Activated CD4-positive, alpha-beta T cell treated with anti-CD3 and anti-CD28 coated beads, Interleukin-2, amount 50 U/mL, for 48 hours (primary cell): ENCODE measurements at regions not wholly inside any gene's neighbourhood (a gene's known extent, or its start where the extent isn't known, plus 50 kb on each side); places are given as distances from the start of the nearest gene placed in this dataset.

ENCODE experiments used
- DNase-seq, 2 experiments: peaks; one replicate each; pipeline ENCODE4 v3.0.0-alpha.2; 2020

DNA sequence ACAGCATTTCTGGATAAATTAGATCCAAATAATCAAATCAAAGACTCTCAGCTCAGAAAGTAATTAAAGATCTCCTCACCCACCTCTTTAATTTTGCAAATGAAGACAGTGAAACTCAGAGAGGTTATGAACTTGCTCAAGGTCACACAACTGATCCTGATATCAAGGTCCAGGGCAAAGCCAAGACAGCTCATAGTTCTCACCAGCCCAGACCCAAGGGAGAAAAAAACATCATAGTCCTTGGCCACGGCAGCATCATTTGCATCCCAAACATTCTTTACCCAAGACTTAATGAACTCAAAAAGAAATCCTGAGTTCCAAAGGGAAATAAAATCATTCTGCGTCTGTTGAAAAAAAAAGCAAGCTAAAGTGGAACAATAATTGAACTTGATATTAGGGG lies 112.1 kb downstream of the DAD1 start:
- DNase-seq: no peak

DNA sequence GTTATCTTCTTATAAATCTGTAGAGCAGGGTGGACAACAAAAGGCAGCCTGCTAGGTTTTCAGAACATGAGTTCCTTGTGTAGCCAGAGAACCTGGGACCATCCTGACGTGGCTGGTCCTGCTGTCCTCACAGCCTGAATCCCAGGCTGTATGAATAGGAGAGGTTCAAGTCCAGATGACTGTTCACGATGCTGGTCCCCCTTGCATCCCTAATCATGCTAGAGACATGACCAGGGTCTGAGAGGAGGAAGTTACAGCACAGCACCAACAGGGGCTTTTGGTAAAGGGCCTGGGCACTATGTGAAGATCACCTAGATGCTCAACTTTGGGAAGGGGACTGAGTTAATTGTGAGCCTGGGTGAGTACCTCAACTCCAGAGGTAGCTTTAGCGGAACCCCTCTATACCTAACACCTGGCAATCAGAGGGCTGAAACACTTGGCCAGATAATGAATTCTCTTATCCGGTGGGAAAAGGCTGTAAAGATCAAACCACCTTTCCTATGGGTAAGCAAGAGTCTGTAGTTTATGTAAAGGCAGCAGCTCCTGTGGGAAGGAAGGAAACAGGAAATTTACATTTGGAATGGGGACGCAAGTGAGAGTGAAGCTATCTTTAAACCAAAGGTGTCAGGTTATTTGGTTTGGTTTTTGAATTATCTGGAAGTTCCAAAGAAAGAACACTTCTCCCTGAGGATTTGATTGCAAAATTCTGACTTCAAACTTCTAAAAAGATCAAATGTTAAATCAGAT lies 112.8 kb downstream of the DAD1 start:
- DNase-seq: no peak

DNA sequence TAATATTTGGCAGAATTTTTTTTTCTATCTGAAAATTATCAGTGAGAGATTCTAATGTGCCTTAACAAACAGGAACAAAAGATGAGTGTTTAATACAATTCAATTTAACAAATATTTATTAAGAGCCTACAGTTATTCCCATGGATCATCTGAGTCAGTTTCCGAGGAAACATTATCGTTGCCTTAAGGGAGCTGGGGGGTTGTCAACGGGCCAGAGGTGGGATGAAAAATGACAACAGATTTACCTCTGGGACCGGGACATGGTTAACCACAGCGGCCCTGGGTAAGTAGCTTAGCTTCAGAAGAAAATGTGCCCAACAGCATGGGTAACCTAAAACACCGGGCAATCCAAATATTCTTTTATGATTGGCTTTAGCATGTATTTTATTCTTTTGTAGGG lies 113.6 kb downstream of the DAD1 start:
- DNase-seq: no peak

DNA sequence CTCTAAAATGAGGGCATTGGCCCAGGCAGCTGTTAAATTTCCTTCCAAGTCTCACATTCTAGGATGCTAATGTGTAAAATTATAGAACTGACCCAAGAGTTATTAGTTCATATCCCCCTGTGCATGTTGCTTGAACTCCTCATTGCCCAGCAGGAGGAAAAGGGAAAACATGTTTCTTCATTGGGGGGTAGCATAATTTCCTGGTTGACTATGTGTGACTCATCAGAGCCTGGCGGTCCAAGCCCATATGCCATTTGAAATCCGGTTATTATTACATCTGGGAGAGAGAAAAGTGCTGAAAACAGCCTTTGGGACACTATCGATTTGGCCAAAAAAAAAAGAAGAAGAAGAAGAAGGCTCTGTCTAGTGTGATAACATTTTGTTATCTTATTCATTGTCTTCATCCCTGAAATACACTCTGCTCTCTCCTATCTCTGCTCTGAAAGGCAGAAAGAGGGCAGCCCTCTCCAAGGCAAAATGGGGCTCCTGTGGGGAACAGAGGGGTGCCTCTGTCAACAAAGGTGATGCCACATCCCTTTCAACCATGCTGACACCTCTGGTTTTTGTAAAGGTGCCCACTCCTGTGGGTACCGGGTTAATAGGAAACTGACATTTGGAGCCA lies 114.2 kb downstream of the DAD1 start:
- no peak for DNase-seq

DNA sequence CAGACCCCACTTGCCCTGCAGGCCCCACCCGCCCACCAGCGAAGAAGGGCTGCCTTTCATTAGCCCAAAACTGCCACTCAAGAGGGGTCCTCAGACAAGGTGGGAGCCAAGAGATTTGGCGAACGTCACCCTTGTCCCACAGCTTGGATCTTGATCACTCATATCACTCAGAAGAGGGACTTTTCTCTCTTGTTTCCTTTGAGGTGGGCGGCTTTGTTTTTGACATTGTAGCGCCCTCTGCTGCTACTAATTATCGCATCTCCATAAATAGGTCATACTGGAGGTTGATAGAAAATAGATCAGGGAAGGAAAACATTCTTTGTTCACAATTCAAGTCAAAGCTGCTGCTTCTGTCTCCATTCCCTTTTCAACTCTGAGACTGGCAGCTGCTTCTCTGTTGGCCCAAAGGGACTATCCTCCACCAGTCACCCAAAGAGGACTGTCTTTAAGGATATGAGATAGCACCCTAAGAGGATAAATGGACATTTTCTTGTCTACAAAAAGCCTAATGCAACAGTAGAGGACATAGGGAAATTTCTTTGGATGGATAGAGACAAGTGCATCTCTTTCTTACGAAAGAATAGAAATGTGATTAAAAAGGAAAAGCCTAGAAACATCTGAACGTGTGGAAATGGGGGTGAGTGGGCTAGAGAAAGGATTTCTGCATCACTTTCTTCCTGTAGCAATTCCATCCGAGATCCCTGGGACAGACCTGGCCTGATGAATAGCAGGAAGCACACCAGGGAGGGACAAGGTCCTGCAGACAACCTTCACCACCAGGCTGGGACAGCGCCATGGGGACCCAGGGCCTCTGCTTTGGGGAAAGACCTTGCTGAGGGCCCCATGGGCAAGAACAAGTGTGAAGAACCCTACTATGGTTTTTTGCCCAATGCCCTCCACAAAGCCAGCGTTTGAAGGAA lies 115.8 kb downstream of the DAD1 start:
- DNase-seq: no peak

DNA sequence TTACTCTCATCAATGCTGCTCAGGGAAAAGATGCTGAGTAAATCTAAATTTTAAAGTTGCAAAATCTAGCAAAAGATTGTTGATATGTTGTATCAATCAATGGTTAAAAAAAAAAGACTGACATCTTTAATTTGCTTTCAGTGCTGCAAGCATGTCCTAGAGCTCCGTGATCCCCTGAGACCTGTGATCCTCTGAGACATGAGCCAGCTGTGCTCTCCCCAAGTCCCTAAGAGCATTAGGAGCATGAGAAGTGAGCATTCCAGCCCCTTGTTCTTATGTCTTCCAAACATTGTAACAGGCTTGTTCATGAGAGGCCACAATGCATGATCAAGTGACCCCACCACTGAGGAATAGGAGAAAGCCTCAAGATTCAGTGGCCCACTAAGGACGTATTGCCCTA lies 116.6 kb downstream of the DAD1 start:
- DNase-seq: no peak

DNA sequence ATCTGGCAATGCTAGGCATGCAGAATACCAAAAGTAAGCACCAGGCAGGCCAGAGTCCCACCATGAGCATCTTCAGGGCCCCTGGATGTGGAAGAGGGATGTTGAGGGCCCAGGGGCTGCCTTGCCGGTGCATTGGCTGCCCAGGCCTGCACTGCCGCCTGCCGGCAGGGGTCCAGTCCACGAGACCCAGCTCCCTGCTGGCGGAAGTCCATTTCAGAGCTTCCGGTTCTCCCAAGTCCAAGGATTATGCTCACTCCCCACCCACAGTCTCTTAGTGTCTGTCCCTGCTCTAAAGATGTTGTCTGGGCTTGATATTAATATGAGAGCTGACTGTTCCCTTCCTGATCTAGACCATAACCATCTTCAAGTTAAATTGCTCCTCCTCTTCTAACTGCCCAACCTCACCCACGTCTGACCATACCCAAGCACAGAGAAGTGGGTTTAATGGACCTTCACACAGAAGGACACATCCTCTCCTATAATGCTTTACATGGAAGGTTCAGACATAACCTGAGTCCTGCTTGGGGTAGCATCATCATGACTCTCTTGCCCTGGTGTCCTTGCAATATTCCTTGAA lies 117.4 kb downstream of the DAD1 start:
- no peak for DNase-seq

DNA sequence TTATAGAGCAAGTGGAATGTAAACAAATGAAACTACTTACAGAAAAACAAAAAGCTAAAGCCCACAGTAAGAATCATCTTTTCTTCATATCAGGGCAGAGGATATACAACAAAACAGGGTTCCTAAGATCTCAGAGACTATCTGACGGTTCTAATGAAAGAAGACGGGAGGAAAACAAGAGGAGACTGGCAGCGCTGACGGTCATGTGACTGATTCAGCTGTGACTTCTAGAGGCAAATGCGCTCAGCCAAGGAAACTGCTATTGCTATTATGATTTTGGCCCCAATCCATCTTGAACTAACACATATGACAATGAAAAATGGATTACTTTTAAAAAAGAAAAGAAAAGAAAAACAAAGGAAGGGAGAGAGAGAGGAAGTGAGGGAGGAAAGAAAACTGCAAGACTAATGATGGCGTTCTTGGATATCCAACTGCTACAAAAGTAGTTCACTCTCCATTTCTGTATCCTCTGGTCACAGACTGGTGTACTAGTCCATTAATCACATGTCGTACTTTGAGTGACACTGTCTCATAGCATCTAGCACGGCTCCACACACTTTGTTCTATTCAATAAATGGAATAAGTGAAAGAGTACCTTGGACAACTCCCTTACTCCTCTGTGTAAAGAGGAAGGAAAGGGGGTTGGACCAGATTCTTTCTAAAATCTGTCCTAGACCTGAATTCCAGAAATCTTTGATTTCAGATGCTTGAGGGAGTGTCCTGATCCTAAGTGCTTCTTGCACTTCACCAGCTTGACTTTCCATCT lies 119.3 kb downstream of the DAD1 start:
- no peak for DNase-seq

DNA sequence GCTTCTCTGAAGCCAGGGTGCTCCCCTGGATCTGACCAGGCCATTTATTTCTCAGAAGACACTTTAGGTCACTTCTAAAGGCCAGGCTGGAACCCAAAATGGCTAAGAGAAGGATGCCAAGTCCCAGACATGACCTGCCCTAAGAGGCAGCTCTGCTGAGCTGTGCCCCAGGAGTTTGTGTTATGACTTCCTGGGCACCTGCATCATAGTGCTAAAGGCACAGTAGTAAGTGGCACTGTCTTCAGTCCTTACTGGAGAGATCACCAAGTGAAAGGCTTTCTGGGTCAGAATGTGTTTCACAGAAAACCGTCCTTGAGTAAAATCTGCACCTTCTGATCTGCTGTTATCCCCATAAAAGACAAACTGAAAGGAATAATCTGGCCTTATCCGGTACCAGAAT lies 120.2 kb downstream of the DAD1 start:
- no peak for DNase-seq

DNA sequence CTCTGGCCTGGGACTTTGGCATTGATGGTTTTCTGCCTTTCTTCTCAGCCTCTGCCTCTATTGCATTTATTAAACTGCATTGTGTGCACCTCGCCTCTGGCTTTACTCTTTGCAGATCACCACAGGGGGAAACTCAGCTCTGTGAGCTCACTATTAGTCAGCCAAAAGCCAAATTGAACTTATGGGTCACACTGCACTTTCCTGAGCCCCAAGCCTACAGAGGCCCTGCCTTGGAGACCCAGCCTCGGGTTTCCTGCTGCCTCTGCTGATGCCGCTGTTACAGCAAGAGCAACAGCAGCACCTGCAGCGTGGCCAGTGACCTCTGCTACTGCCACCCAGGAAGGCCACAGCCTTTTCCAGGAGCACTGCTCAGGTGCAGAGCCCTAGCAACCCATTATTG lies 122.5 kb downstream of the DAD1 start:
- DNase-seq: no peak

DNA sequence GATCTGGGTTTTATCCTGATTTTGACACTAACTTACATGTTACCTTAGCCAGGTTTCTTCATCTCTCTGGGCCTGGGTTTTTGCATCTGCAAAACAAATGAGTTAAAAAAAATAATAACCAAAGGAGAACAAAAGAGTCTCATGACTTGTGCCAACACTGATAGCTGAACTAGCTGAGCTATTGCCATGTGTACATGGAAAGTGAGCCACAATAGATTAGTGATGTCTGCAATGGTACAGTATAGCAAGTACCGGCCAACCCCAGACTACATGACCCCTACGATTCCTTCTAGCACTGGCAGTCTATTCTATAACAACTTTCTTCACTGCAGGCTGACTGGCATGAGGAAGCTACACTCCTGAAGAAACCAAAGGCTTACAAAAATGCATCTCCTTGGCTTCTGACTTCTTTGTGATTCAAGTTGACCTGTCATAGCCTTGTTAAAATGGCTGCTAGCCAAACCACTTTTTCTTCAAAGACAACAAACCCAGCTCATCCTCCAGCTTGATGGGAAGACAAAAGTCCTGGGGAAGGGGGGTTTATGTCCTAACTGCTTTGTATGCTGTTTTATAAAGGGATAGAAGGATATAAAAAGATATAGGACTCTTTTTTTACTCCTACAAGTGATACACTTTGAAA lies 123.7 kb downstream of the DAD1 start:
- no peak for DNase-seq

DNA sequence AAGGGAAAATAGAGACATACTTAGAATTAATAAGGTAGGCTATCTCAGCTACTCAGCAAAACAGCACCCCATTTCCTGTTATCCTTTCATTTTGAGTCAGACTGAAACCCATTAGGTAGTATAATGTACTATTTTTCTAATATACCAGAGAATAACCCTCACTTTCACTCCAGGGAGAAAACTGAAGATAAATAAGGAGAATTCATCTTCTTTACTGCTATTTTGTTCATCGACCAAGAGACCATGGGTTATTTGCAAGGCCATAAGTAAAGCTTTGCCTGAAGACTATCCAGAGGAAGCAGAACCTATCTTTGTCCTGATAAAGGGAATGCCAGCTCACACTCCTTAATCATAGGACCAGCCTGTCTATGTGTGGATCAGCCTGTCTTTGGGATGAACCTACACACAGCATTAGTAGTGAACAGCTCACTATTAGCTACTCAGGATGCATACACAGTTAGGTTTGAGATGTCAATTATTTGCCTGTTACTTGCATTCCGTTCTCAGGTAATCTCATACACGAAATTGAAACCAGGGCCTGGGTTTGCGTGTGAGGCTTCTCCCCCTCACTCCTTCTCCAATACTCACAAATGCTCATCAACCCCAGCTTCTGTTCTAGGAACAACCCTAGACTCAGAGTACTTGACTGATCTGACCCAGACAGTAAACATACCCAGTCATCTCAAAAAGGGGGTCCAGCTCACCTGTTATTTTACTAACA lies 124.4 kb downstream of the DAD1 start:
- DNase-seq: no peak

DNA sequence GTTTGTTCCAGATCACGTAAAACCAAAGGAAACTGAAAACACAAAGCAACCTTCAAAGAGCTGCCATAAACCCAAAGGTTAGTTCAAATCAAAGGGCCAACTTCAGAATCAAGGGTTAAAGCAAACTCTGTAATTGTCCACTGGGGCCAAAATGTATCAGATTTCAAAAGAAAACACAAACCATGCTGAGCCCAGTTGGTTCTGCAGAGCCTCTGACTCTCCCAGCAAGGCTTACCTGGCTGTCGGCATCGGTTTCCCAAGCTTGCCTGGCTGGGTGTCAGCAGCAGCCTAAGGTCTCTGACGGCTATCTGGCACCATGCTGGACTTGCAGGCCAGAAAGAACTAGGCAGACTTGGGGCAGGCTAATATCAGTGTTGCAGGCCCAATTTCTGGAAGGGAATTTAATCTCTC lies 125.3 kb downstream of the DAD1 start:
- no peak for DNase-seq

DNA sequence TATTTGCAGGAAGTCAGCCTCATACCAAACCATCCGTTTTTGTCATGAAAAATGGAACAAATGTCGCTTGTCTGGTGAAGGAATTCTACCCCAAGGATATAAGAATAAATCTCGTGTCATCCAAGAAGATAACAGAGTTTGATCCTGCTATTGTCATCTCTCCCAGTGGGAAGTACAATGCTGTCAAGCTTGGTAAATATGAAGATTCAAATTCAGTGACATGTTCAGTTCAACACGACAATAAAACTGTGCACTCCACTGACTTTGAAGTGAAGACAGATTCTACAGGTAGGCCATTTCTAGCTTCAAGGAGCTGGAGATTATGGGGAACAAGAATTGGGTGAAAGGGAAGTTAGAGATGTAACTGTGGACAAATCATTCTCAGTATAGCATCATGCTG lies 126.1 kb downstream of the DAD1 start:
- DNase-seq: no peak

DNA sequence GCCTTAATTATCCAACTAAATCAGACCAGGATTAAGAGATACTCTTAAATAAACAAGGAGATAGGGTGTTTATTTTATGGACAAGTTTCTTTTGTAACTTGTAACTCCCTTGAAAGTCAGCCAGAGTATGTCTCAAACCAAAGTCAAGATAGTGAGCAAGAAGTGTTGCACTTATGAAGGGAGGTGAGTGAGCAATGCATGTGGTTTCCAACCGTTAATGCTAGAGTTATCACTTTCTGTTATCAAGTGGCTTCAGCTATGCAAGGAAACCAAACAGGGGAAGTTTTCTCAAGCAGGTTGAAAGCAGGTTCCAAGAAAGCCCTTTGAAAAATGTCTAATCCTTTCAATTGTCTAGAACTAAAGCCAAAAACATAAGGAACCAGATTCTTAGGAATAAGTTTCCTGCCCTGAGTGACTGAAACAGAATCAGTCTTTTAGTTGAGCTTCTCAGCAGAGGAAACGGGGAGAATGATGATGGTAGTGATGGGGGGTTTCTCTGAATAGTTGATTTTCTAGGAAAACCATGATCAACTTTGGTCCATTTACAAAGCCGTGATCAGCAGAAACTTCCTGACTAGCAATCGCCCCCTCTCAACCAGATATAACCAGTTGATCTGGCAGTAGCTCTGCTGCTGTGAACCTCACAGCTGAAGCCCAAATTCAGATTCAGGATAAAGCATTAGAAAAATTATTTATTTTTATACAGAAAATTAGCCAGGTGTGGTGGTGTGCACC lies 128.4 kb downstream of the DAD1 start:
- DNase-seq: no peak

DNA sequence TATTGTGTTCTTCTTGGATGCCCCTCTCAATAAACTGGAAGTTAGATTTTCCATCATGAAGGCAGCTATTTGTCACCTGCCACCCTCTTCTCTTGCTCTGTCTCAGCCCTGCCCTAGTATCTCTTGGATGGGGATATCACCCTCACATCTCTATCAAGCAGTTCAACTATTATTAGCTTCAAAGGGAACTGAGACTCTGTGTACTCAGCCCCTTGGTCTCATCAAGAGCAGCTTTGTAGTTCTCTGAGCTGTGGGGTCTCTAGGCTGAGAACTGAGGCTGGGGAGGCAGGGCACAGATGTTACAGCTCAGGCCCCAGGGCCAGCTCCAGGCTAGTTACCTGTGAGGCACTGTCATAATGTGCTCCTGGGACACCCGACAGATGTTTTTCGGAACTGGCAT lies 130.3 kb downstream of the DAD1 start:
- no peak for DNase-seq

DNA sequence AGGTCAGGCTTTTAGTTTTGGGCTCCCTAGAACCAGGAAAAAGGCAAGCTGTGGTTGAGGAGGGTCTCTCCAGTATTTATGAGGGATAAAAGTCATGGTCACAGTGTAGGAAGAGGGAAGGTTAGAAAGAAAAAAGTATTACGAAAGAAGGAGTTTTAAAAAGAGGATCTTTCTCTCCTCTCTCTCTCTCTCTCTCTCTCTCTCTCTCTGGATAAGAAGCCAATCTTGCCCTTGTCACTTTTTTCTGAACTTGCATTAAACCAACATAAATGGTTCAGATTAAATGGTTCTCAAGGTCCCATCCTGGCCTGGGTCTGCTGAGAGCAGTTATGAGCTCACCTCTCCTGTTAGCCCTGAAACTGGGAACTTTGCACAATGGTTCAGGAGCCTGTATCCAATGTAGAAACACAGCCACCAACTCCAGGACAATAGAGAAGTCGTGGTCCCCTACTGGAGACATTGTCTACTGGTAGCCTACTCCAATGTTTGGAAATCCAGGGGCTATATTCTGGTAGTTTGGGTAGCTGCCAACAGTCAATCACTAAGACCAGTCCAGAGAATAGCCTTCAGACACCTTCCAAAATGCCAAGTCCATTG lies 131.9 kb downstream of the DAD1 start:
- no peak for DNase-seq

DNA sequence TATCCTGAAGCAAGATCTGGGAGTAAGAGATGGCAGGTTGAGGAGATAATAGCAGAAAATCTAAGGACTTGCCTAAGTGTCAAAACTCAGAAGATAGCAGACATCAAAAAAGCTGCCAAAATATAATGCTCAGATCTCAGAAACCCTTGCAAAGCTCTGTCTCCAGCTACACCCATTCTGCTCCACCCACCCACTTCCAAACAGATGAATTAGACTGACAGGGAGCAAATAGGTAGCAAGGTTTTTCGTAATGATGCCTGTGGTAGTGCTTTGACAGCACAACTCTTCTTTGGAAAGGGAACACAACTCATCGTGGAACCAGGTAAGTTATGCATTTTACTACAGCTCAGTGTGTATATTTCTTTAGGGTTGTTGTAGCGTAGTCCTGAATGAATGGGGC lies 132.6 kb downstream of the DAD1 start:
- no peak for DNase-seq

DNA sequence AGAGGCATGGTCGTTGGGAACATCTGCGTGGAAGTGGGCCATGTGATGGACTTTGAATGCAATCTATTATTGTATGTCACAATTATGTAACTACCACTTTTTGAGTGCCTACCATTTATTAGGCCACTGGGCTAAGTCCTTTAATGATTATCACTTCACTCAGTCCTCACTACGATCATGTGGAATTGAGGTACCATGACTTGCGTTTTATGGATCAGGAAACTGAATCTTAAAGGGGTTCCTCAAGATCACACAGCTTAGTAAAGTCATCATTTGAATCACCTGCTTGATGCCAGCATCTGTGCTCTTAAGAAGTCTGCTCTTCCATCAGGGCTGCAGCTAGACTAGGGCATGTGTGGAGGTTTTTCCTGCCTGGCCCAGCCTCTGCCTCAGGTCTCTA lies 136.7 kb downstream of the DAD1 start:
- no peak for DNase-seq

DNA sequence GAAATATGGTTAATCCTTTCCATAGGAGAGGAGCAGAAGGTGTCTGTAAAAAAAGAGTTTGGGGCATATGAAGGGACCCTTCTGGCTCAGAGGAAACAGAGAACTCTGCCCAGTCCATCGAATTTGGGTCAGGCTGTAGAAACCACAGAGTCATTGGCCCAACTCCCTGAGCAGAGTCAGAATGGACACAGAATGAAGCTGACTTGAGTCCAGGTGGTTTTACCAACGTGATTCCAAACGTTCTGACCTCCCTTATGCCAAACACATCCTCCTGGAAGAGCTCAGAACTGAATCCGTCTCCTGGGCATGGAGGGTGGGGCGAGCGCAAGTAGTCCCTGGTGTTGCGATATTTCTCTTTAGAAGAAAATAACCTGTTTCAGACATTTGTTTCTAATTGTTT lies 138.8 kb downstream of the DAD1 start:
- DNase-seq: no peak

DNA sequence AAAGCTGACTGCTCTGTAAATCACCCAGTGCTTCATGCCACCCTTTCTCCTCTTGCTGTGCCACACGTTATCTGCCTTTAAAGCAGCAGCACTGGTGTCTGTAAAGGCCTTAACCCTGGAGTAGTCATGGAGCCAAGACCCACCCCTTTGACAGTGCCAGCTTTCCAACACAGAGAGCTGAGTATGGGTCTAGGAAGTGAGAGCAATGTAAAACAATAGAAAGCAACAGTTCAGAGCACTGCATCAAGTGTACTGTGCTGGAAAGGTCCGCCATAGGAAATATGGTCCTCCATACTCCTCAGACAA lies 139.5 kb downstream of the DAD1 start:
- no peak for DNase-seq
